NT2/D1 (cell line): ENCODE measurements at regions not wholly inside any gene's neighbourhood (a gene's known extent, or its start where the extent isn't known, plus 50 kb on each side); places are given as distances from the start of the nearest gene placed in this dataset.
"Not testable (repeated sequence)": the region's sequence is repeated elsewhere in the genome, so short reads cannot be mapped to it uniquely, and the experiment has no call there.

Experiments
- YY1 ChIP-seq: IDR thresholded peaks from 2 replicates; pipeline ENCODE4 v1.6.1; 2011; ENCODE audit not compliant: insufficient read length, insufficient read depth
- ZNF274 ChIP-seq: IDR thresholded peaks from 2 replicates; pipeline ENCODE4 v1.6.1; 2011; ENCODE audit warnings: mild to moderate bottlenecking, low read depth, low read length

GRCh38 chr10:32177594-32177993 is 121.4 kb upstream of the KIF5B start:
- TF ChIP-seq ZNF274, YY1: not testable (repeated sequence)
